NB4 (cell line): ENCODE measurements at regions not wholly inside any gene's neighbourhood (a gene's known extent, or its start where the extent isn't known, plus 50 kb on each side); places are given as distances from the start of the nearest gene placed in this dataset.

Source experiments
- DNase-seq: peaks from one replicate; pipeline ENCODE4 v3.0.0; 2010; ENCODE audit warnings: low read depth
- H3K4me3 ChIP-seq: one replicate; pipeline ENCODE4 v1.5.1; 2011; ENCODE audit warnings: mild to moderate bottlenecking, low read depth, low read length, moderate library complexity
- MYC ChIP-seq: IDR thresholded peaks from 2 replicates; pipeline ENCODE4 v1.6.1; 2011; ENCODE audit warnings: low read depth, low read length
- POLR2A ChIP-seq: IDR thresholded peaks from 2 replicates; pipeline ENCODE4 v1.6.1; 2011; ENCODE audit warnings: mild to moderate bottlenecking; ENCODE audit not compliant: insufficient read length; ENCODE audit errors: extremely low read depth
- TF ChIP-seq, protein P1 (sequence below): IDR thresholded peaks from one replicate; pipeline ENCODE4 v1.5.1; 2012; ENCODE audit warnings: low read depth, low read length
- TF ChIP-seq, protein P2 (sequence below): IDR thresholded peaks from 2 replicates; pipeline ENCODE4 v1.6.1; 2011; ENCODE audit warnings: low read depth, low read length

DNA sequence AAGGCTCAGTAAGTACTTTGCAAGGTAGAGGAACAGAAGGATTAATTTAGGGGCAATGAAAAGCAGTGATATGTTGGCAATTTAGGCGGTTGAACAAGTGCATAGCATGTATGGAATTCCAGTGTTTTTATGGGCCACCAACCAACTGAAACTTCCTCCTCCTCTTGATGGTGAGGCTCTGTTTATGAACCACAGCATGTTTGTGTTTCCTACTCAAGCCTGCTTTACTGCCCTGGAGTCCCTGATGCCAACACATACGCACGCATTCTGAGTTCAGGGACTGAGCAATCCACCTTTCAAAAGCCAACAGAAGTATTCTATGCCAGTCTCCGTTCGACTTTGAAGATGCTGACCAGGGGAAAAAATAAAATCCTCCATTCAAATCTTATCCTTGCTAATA lies 417.5 kb downstream of the EFNA5 start:
- DNase-seq = no peak
- no peak overlapping the region for H3K4me3 ChIP-seq
- TF ChIP-seq, protein P1, sequence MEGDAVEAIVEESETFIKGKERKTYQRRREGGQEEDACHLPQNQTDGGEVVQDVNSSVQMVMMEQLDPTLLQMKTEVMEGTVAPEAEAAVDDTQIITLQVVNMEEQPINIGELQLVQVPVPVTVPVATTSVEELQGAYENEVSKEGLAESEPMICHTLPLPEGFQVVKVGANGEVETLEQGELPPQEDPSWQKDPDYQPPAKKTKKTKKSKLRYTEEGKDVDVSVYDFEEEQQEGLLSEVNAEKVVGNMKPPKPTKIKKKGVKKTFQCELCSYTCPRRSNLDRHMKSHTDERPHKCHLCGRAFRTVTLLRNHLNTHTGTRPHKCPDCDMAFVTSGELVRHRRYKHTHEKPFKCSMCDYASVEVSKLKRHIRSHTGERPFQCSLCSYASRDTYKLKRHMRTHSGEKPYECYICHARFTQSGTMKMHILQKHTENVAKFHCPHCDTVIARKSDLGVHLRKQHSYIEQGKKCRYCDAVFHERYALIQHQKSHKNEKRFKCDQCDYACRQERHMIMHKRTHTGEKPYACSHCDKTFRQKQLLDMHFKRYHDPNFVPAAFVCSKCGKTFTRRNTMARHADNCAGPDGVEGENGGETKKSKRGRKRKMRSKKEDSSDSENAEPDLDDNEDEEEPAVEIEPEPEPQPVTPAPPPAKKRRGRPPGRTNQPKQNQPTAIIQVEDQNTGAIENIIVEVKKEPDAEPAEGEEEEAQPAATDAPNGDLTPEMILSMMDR = no peak
- TF ChIP-seq, protein P2, sequence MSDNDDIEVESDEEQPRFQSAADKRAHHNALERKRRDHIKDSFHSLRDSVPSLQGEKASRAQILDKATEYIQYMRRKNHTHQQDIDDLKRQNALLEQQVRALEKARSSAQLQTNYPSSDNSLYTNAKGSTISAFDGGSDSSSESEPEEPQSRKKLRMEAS = no peak
- TF ChIP-seq POLR2A (no peak), MYC (no peak)

DNA sequence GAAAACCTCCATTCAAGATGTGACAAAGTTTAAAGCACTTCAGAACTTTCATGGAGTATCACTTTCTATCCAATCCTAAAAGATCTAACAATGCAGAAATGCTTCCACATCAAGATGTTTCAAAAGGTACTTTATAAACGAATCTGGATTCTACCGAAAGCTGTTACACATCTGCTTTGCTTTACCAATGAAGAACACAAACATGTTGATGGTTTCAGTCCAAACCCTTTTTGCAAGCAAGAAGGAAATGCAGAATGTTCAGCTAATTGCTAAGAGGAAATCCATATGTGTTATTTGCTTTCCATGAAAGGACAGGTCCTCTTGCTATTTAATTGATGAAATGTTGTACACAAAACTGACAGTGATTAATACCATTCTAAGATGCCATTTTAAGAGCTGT lies 419.6 kb downstream of the EFNA5 start:
- TF ChIP-seq, protein P1 = no peak
- TF ChIP-seq, protein P2 = no peak
- TF ChIP-seq MYC = no peak
- no peak for TF ChIP-seq POLR2A
- H3K4me3 ChIP-seq = no peak overlapping the region
- DNase-seq = no peak

DNA sequence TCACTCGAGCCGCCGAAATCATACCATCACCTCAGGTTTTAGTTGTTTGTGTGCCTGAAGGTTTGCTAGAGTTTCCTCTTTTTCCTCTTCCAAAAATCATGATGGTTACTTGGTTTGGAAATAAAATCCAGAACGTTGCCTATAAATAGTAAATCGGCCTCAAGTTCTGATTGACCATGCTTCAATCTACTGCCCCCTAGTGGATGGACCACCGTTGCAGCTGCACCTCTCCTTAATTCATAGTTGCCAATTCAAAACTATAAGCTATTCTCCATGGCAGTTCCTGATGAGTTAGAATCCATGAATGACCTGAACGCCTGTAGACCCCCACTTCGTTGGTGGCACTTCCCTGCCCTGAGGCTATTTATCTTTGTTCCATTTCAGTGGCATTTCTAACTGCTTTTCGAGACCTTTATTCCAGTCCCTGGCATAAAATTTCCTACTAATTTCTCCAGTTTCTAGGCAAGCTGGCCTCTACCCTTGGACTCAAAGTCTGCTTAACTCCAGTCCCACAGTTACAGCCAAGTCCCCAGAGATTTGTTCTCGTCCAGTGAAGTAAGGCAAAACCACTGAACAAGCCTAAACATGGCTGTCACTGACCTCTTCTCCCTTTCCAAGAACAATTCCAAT lies 422.6 kb downstream of the EFNA5 start:
- DNase-seq = peak; percentile 55
- no peak overlapping the region for H3K4me3 ChIP-seq
- TF ChIP-seq, protein P1 = peak; percentile 86
- TF ChIP-seq, protein P2 = no peak
- TF ChIP-seq POLR2A (no peak), MYC (0 out of 2 replicates have a peak, but pooled peaks have one; percentile 27)

DNA sequence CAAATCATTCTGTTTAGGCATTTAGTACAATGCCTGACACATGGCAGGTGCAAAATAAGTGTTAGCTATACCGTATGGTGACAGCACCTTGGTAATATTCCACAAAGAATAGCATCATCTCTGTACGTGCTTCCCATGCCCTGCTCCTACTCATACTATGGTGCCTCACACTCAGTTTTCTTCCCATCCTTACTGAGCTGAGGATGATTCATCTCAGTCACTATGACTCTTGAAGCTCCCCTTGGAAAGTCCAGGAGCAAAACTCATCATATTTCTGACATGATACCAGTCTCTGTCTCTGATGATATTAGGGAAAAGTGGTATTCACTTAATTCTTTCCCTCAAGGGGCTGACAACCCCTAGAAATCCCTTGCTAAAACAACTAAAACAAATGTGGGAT lies 423.3 kb downstream of the EFNA5 start:
- no peak for DNase-seq
- no peak overlapping the region for H3K4me3 ChIP-seq
- no peak for TF ChIP-seq POLR2A
- TF ChIP-seq MYC = no peak
- TF ChIP-seq, protein P2 = no peak
- TF ChIP-seq, protein P1 = no peak

DNA sequence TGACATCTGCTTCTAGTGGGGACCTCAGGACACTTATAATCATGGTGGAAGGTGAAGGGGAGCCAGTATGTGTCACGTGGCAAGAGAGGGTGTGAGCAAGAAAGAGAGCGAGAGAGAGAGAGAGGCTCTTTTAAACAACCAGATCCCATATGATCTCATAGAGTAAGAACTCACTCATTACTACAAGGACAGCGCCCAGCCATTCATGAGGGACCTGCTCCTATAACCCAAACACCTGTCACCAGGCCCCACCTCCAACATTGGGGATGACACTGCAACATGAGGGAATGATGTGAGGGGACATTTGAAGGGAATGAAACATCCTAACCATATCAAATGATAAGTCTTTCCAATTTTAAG lies 427.5 kb downstream of the EFNA5 start:
- H3K4me3 ChIP-seq = no peak overlapping the region
- no peak for DNase-seq
- TF ChIP-seq POLR2A (no peak), MYC (no peak)
- TF ChIP-seq, protein P1 = no peak
- TF ChIP-seq, protein P2 = no peak
